Sigmoid colon (tissue), 6 donors: ENCODE measurements at regions not wholly inside any gene's neighbourhood (a gene's known extent, or its start where the extent isn't known, plus 50 kb on each side); places are given as distances from the start of the nearest gene placed in this dataset.

Source experiments
- DNase-seq: peaks from one replicate; pipeline ENCODE4 v3.0.0-alpha.2; 2019
- H3K27ac ChIP-seq, 4 donors: fragments of 200-600 bp; sonication (generic); one replicate each; pipeline ENCODE4 v1.5.1; 2016 to 2019; ENCODE audit warnings: mild to moderate bottlenecking in 1 of 4
- H3K27me3 ChIP-seq, 3 donors: fragments of 200-600 bp; sonication (generic); one replicate each; pipeline ENCODE4 v1.5.1; 2019; ENCODE audit warnings: mild to moderate bottlenecking in 1 of 3
- H3K36me3 ChIP-seq, 4 donors: fragments of 200-600 bp; sonication (generic); one replicate each; pipeline ENCODE4 v1.5.1; 2016 to 2019
- H3K4me1 ChIP-seq, 4 donors: fragments of 200-600 bp; sonication (generic); one replicate each; pipeline ENCODE4 v1.5.1; 2017 to 2019
- H3K4me3 ChIP-seq, 4 donors: fragments of 200-600 bp; sonication (generic); one replicate each; pipeline ENCODE4 v1.5.1; 2017 to 2019; ENCODE audit warnings: mild to moderate bottlenecking in 2 of 4, moderate library complexity in 1 of 4
- H3K9me3 ChIP-seq, 4 donors: fragments of 200-600 bp in 3 of 4; sonication (generic) in 3 of 4; one replicate each; pipeline versions ENCODE4 v1.5.1 to v1.6.1; 2013 to 2019
- CTCF ChIP-seq, 4 experiments: fragments of 450-650 bp in 3 of 4; fragments of 200-600 bp in 1 of 4; IDR thresholded peaks; one replicate each; pipeline ENCODE4 v1.5.1; 2016 to 2019; ENCODE audit warnings: antibody characterized with exemption in 4 of 4, mild to moderate bottlenecking in 3 of 4, moderate library complexity in 2 of 4
- EP300 ChIP-seq, 4 donors: sonication (generic); formaldehyde crosslinking; IDR thresholded peaks; one replicate each; pipeline ENCODE4 v1.6.1; 2017; ENCODE audit warnings: antibody characterized with exemption in 4 of 4
- POLR2A ChIP-seq, 2 donors: fragments of 450-650 bp; IDR thresholded peaks; one replicate each; pipeline ENCODE4 v1.6.1; 2016; ENCODE audit warnings: antibody characterized with exemption in 2 of 2, mild to moderate bottlenecking in 2 of 2, moderate library complexity in 2 of 2
- POLR2AphosphoS5 ChIP-seq, 4 donors: sonication (generic); formaldehyde crosslinking; IDR thresholded peaks; one replicate each; pipeline ENCODE4 v1.6.1; 2017; ENCODE audit warnings: antibody characterized with exemption in 4 of 4
- WGBS, 2 donors: extraction: QIAGEN DNeasy Blood & Tissue Kit; methylation state at CpG; one replicate each; pipeline ENCODE4 v1.1.7; 2013; 5-methylcytosine and 5-hydroxymethylcytosine counted together
- intact Hi-C: fragments of 100-400 bp; cut with DNase I; formaldehyde crosslinking; loops from one replicate; pipeline ENCODE4 v1.15.1; 2023
- donor health status: healthy with polysubstance abuse.
- donor health status: healthy.

GRCh38 chr3:82020282-82020681 is 258.8 kb upstream of the GBE1 start:
- no peak for TF ChIP-seq CTCF (IDR thresholded peaks at IDR 0.05)
- TF ChIP-seq EP300 (IDR thresholded peaks at IDR 0.05): no peak
- no peak for TF ChIP-seq POLR2AphosphoS5 (IDR thresholded peaks at IDR 0.05)
- TF ChIP-seq POLR2A (IDR thresholded peaks at IDR 0.05): no peak
- Histone ChIP-seq H3K27me3 (no peaks in the 10 kb centered on the region), H3K36me3 (no peaks in the 10 kb centered on the region), H3K4me3 (no peak overlapping the region), H3K9me3 (no peaks in the 10 kb centered on the region), H3K27ac (no peak overlapping the region), H3K4me1 (no peaks in the 10 kb centered on the region)
- intact Hi-C loops: no loop called here
- DNase-seq: no peak
- WGBS, 2 donors: 81 to 87% methylated on average over 3 of the region's 3 CpGs

- H3K27ac ChIP-seq: no peak overlapping the region
- no peaks in the 10 kb centered on the region for H3K36me3 ChIP-seq
- no peak overlapping the region for H3K4me3 ChIP-seq
- no peak for TF ChIP-seq POLR2AphosphoS5 (IDR thresholded peaks at IDR 0.05)
- no peak for TF ChIP-seq POLR2A (IDR thresholded peaks at IDR 0.05)
- TF ChIP-seq EP300 (IDR thresholded peaks at IDR 0.05): no peak
- no peak for TF ChIP-seq CTCF (IDR thresholded peaks at IDR 0.05)
- H3K27me3 ChIP-seq: no peaks in the 10 kb centered on the region
- no peaks in the 10 kb centered on the region for H3K4me1 ChIP-seq
- H3K9me3 ChIP-seq: no peaks in the 10 kb centered on the region
- 84 to 95% methylated on average over 1 of the region's 1 CpG for WGBS, 2 donors
- no peak for DNase-seq
- intact Hi-C loops: no loop called here
Observed at GRCh38 chr3:82015241-82015640, 253.8 kb upstream of the GBE1 start.

DNA sequence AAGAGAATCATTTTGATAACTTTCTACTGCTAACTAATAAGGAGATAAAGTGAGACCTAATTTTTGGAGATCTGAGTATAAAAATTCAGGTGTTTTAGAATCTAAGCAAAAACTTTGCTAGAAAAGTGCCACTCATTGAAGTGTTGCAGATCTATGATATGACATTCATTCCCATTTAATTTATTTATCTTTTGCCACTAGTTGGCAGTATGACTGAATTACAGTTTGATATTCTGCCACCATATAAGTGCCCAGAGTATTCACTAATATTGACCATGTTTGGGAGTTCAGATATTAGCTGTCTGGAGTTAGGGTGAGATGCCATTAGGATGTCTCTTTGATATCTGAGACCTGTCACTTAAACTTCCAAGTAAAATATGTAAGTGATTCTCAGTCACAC is 251.3 kb upstream of the GBE1 start:
- no peak for DNase-seq
- intact Hi-C loops: no loop called here

DNA sequence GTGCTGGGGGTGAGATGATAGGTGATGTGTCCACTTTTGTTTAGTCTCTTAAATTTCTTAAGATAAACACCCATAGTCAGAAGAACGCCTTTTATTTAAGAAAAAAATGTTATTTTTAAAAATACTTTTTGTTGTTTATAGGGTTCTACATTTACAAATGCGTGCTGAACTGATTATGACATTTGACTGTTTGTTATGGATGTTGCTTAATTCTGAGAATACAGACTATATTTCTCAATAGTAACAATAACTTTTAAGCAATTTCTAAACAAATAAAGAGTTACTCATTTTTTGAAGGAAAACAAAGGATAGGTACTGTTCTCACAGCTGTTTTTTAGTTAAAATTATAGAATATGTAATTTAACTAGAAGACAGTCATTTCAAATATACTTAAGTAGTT is 249.9 kb upstream of the GBE1 start:
- WGBS, 2 donors: 75 to 82% methylated on average over 2 of the region's 2 CpGs
- no peak for DNase-seq
- Histone ChIP-seq H3K4me3 (no peak overlapping the region), H3K9me3 (peaks cover 0 to 2% (median 0%) of the 10 kb centered on the region in 4 donors), H3K36me3 (no peaks in the 10 kb centered on the region), H3K27me3 (no peaks in the 10 kb centered on the region), H3K4me1 (no peaks in the 10 kb centered on the region), H3K27ac (no peak overlapping the region)
- intact Hi-C loops: no loop called here
- TF ChIP-seq POLR2AphosphoS5 (IDR thresholded peaks at IDR 0.05) (no peak), CTCF (IDR thresholded peaks at IDR 0.05) (no peak)

More for the DNA sequence above, 251.3 kb upstream of the GBE1 start:
- H3K9me3 ChIP-seq: no peaks in the 10 kb centered on the region
- no peaks in the 10 kb centered on the region for H3K36me3 ChIP-seq
- no peak overlapping the region for H3K4me3 ChIP-seq
- H3K27ac ChIP-seq: no peak overlapping the region
- no peak for TF ChIP-seq POLR2A (IDR thresholded peaks at IDR 0.05)
- TF ChIP-seq CTCF (IDR thresholded peaks at IDR 0.05): no peak
- no peak for TF ChIP-seq POLR2AphosphoS5 (IDR thresholded peaks at IDR 0.05)
- TF ChIP-seq EP300 (IDR thresholded peaks at IDR 0.05): no peak
- H3K4me1 ChIP-seq: no peaks in the 10 kb centered on the region
- H3K27me3 ChIP-seq: no peaks in the 10 kb centered on the region

GRCh38 chr3:82005266-82005665 is 243.8 kb upstream of the GBE1 start:
- intact Hi-C loops: no loop called here
- no peaks in the 10 kb centered on the region for H3K4me1 ChIP-seq
- TF ChIP-seq POLR2AphosphoS5 (IDR thresholded peaks at IDR 0.05) (no peak), POLR2A (IDR thresholded peaks at IDR 0.05) (no peak), EP300 (IDR thresholded peaks at IDR 0.05) (no peak), CTCF (IDR thresholded peaks at IDR 0.05) (no peak)
- H3K36me3 ChIP-seq: no peaks in the 10 kb centered on the region
- 58 to 71% methylated on average over 3 of the region's 3 CpGs for WGBS, 2 donors
- no peak for DNase-seq
- H3K9me3 ChIP-seq: peaks cover 0 to 2% (median 0%) of the 10 kb centered on the region in 4 donors
- no peak overlapping the region for H3K27ac ChIP-seq
- H3K4me3 ChIP-seq: no peak overlapping the region
- no peaks in the 10 kb centered on the region for H3K27me3 ChIP-seq
